C4-2B (cell line): ENCODE measurements at regions not wholly inside any gene's neighbourhood (a gene's known extent, or its start where the extent isn't known, plus 50 kb on each side); places are given as distances from the start of the nearest gene placed in this dataset.

Experiments used
- ZFX ChIP-seq: fragments of 450-650 bp; IDR thresholded peaks from 2 replicates; pipeline ENCODE4 v1.6.1; 2017
- TF ChIP-seq, protein P1 (sequence below): fragments of 450-650 bp; conservative IDR thresholded peaks from 2 replicates; pipeline ENCODE4 v1.5.1; 2017; ENCODE audit warnings: mild to moderate bottlenecking

DNA sequence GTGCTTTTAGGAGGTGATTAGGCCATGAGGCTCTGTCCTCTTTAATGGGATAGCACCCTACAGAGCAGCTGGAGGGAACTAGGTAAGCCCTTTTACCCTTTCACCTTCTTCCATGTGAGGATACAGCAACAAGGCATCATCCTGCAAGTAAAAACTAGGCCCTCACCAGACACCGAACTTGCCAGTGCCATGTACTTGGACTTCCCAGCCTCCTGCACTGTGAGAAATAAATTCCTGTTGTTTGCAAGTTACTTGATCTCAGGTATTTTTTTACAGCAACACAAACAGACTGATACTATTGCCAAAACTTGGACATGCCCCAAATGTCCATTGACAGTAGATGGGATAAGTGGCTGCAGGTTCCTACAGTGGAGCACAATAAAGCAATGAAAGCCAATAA lies 85.8 kb upstream of the MAP1LC3B2 start:
- TF ChIP-seq, protein P1, sequence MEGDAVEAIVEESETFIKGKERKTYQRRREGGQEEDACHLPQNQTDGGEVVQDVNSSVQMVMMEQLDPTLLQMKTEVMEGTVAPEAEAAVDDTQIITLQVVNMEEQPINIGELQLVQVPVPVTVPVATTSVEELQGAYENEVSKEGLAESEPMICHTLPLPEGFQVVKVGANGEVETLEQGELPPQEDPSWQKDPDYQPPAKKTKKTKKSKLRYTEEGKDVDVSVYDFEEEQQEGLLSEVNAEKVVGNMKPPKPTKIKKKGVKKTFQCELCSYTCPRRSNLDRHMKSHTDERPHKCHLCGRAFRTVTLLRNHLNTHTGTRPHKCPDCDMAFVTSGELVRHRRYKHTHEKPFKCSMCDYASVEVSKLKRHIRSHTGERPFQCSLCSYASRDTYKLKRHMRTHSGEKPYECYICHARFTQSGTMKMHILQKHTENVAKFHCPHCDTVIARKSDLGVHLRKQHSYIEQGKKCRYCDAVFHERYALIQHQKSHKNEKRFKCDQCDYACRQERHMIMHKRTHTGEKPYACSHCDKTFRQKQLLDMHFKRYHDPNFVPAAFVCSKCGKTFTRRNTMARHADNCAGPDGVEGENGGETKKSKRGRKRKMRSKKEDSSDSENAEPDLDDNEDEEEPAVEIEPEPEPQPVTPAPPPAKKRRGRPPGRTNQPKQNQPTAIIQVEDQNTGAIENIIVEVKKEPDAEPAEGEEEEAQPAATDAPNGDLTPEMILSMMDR: no peak
- TF ChIP-seq ZFX: no peak
